GM19328 (cell line): ENCODE measurements at regions not wholly inside any gene's neighbourhood (a gene's known extent, or its start where the extent isn't known, plus 50 kb on each side); places are given as distances from the start of the nearest gene placed in this dataset.
A peak's percentile ranks its signal among the peaks of the same experiment; 100 is the strongest.
"Not testable (repeated sequence)": the region's sequence is repeated elsewhere in the genome, so short reads cannot be mapped to it uniquely, and the experiment has no call there.

ENCODE experiments used
- ATAC-seq: cut with Tn5 transposase; IDR thresholded peaks from one replicate; pipeline ENCODE4 v1.9.1; 2021; ENCODE audit warnings: mild to moderate bottlenecking, moderate library complexity; ENCODE audit not compliant: unreplicated experiment

GRCh38 chr6:82419132-82419581 is 55.5 kb downstream of the TPBG start:
- peak; percentile 52 for ATAC-seq

GRCh38 chr6:82419859-82420258 is 56.2 kb downstream of the TPBG start:
- ATAC-seq = no peak

GRCh38 chr6:82430611-82431010 is 67.0 kb downstream of the TPBG start:
- no peak for ATAC-seq

GRCh38 chr6:82436740-82437139 is 73.1 kb downstream of the TPBG start:
- ATAC-seq = no peak

DNA sequence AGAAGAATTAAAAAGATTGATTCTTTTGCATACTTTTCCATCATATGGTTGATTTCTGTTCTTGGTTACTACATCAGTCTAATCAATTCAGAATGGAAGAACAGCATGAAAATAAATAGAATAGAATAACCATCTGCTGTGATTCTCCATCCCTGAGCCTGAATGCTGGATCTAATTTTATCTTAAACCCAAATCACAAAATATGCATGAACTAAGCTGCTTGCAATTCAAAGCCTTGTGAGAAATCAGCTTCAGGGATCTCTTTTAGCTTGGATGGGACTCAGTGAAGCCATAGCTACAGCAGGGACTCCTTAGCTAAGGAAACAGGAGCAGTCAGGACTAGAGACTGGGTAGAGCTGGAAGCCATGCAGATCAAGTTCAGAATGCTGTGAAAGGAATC is 74.1 kb downstream of the TPBG start:
- ATAC-seq = no peak

DNA sequence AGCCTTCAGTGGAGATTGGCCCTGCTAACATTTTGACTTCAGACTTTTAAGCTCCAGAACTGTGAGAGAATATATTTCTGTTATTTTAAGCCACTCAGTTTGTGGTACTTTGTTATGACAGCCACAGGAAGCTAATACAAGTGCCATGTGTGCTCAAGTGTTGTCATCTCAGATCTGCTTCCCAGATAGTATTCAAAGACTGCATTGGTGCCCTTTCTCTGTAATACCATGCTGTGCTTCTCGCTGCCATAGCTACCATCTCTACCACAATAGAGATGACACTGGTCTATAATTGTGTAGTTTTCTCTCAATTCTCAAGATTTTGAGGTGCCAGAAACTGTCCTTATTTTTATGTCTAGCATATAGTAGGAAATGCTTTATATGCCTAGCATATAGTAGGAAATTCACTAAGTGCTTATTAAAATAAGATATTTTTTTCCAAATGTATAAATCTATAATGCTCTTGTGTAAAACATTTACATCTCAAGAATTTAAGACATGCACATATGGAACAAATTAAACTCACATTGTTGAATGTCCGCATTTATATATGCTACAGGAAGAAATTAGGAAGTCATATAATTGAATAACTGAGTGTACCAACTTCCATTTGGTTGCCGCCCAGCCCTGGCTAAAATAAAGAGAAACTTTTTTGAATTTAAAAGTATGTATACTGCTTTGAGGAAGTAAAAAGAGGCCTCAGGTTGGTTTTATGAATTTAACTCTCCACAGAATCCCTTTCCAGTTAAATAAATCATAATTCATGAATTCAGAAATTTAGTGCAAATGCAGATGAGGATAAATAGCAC is 77.6 kb downstream of the TPBG start:
- no peak for ATAC-seq

GRCh38 chr6:82442061-82442719 is 78.6 kb downstream of the TPBG start:
- ATAC-seq = no peak

DNA sequence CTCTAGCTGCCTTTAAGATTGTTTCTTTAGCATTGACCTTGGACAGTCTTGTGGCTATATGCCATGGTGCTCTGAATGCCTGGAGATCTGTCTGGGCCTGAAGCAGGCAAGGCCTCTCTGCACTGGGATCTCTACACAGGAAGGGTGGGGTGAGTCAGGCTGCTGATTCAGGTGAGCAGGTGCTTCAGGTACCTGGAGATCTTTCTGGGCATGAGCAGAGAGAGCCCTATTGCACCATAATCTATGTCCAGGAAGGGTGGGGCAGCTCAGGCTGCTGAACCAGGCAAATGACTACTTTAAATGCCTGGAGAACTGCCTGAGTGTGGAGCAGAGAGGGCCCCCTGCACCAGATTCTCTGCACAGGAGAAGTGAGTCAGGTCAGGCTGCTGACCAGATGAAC is 94.5 kb downstream of the TPBG start:
- no peak for ATAC-seq

- no peak for ATAC-seq
Measured at GRCh38 chr6:82458705-82459104, 95.1 kb downstream of the TPBG start.

DNA sequence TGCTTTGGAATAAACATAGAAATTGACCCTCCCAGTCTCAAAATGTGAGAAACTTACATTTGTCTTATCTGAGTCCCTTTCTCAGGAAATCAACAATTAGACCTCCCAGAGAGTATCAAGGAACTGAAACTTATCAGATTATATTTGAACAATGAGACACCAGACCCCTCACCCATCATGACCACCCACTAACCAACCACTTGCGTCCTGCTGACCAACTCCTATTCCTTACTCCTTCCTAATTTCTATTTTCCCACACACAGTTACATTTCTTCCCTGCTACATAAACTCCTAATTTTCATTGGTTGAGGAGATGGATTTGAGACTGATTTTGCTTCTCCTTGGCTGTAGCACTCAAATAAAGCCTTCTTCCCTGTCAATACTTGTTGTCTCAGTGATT is 97.9 kb downstream of the TPBG start:
- no peak for ATAC-seq

GRCh38 chr6:82467338-82467737 is 103.7 kb downstream of the TPBG start:
- ATAC-seq = no peak

- not testable (repeated sequence) for ATAC-seq
Measured at GRCh38 chr6:82470123-82470522, 106.5 kb downstream of the TPBG start.

- not testable (repeated sequence) for ATAC-seq
Measured at GRCh38 chr6:82475106-82475505, 111.5 kb downstream of the TPBG start.

- no peak for ATAC-seq
Measured at GRCh38 chr6:82484001-82484400, 120.4 kb downstream of the TPBG start.

DNA sequence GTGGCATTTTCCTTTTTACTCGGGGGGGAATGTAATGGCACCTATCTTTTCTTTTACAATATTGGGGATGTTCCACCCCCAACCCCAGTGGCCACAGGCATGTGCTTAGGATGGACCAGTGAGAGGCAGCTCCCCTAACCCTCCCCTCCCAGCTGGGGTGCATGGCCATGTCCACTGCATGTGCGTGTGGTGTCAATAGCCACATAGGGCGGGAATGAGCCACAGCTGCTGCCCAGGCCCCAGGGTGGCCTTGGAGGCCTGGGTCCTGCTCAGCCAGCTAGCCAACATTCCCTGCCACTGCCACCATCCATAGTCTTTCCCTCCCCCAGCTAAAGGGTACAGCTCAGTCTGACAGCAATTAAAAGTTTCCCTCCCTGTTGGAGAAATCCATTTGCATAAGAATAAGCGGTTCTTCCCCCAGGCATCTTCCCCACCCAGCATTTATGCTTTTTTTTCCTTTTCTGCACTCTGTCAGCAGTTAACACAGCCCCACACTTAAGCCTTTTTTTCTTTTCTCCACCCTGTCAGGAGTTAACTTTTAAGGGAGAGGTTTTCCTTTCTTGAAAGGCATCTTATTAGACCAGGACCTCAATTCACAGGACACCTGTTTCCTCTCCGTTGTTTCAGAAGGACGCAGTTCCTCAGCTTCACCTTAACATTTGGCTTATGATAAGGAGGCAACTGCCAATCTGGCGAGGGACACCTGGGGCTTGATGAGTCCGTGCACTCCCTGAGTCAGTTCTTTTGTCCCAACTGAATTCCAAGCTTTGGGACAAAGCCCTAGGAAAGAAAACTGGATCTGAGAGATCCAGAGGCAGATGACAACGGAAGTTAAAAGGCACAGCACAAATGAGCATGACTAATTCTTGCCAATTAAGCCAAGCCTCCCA is 121.4 kb downstream of the TPBG start:
- ATAC-seq = no peak

- ATAC-seq = no peak
Measured at GRCh38 chr6:82487895-82488294, 124.3 kb downstream of the TPBG start.

- ATAC-seq = no peak
Measured at GRCh38 chr6:82488403-82488802, 124.8 kb downstream of the TPBG start.

DNA sequence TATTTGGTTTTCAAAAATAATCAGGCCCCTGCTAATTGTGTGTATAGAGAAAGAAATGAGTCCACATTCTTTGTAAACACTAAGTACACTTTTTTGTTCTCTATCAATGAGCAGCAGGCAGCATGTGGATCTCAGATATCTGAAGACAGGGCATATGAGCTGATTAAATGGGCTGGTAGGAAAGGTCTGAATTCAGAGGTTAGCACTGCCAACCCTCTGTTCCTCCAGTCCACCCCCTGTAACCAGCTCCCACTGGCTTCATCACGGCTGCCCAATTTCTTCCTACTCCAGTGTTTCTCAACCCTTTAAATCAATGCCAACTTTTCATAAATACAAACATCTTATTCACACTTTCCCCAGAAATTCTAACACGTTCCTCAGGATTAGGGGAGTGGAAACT is 128.5 kb downstream of the TPBG start:
- ATAC-seq = no peak

DNA sequence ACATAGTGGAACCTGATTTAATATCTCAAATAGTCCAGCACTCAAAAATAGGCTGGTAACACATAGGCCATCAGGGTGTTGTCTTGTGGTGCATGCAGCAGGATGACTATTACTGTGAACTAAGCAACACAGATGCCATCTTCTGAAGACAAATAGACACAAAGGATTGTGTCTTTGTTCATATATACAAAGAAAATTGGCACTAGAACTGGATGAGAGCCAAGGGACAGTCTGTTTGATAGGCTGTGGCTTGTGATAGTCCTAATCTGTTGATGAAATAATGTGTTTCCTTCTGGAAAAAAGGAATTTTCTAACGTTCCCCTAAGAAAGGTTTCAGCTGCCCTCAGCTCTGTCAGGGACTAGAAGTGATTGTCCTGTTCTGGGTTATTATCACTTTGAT is 129.8 kb downstream of the TPBG start:
- ATAC-seq = no peak

GRCh38 chr6:82494367-82494766 is 130.8 kb downstream of the TPBG start:
- no peak for ATAC-seq

DNA sequence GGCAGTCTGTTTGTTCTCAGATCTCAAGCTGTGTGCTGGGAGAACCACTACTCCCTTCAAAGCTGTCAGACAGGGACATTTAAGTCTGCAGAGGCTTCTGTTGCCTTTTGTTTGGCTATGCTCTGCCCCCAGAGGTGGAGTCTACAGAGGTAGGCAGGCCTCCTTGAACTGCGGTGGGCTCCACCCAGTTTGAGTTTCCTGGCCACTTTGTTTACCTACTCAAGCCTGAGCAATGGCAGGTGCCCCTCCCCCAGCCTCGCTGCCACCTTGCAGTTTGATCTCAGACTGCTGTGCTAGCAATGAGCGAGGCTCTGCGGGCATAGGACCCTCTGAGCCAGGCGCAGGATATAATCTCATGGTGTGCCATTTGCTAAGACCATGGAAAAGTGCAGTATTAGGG is 138.3 kb downstream of the TPBG start:
- ATAC-seq = not testable (repeated sequence)
